ENCODE measurements at regions not wholly inside any gene's neighbourhood (a gene's known extent, or its start where the extent isn't known, plus 50 kb on each side); places are given as distances from the start of the nearest gene placed in this dataset.

DNA sequence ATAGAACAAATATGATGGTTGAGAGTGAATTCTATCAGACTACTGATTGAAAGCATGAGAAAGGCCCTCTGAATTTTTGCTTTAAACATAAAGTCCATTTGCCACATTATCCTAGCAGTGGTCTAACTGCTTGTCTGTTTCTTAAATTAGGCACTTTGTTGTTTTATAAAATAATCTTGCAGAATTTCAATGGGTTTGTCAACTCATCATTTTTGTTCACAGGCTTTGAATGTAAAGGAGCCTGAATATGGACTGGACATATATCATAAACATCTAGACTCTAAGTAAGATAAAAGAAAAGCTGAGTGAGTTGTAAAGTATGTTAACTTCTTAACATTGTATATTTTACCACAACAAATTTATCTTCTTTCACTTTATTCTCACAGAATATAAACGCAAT lies 845.9 kb downstream of the SUCLG1 start:
- H3K9me3 Mint-ChIP-seq = peaks cover 0 to 9% (median 4%) of the 10 kb centered on the region in 8 donors
- no peaks in the 10 kb centered on the region for H3K9me3 ChIP-seq (ENCODE audit: control insufficient read depth in 1 of 2, low read length in 2 of 2)
- no peaks in the 10 kb centered on the region for H3K27me3 Mint-ChIP-seq
- H3K4me3 Mint-ChIP-seq = no peak overlapping the region
- ChIA-PET CTCF (ENCODE audit: partially characterized antibody) (no interaction called here), POLR2A (ENCODE audit: partially characterized antibody) (no interaction called here)
- H3K36me3 Mint-ChIP-seq = no peaks in the 10 kb centered on the region
- H3K27me3 ChIP-seq (ENCODE audit: insufficient read depth, low read length) = no peaks in the 10 kb centered on the region
- intact Hi-C loops (cut with micrococcal nuclease) = no loop called here
- DNase-seq = no peak
- H3K36me3 ChIP-seq (ENCODE audit: insufficient read depth, low read length) = no peaks in the 10 kb centered on the region
- no peaks in the 10 kb centered on the region for H3K4me1 Mint-ChIP-seq
- no peak overlapping the region for H3K27ac Mint-ChIP-seq
- H3K27ac ChIP-seq (ENCODE audit: low read depth, low read length) = no peak overlapping the region
- no peaks in the 10 kb centered on the region for H3K4me1 ChIP-seq (ENCODE audit: insufficient read depth, low read length)
- no peak overlapping the region for H3K4me3 ChIP-seq (ENCODE audit: low read length in 2 of 2)

- Histone ChIP-seq H3K4me1 (ENCODE audit: insufficient read depth, low read length) (no peaks in the 10 kb centered on the region), H3K4me3 (ENCODE audit: low read length in 2 of 2) (no peak overlapping the region), H3K9me3 (ENCODE audit: control insufficient read depth in 1 of 2, low read length in 2 of 2) (no peaks in the 10 kb centered on the region), H3K36me3 (ENCODE audit: insufficient read depth, low read length) (no peaks in the 10 kb centered on the region), H3K27me3 (ENCODE audit: insufficient read depth, low read length) (no peaks in the 10 kb centered on the region), H3K27ac (ENCODE audit: low read depth, low read length) (no peak overlapping the region)
- H3K27me3 Mint-ChIP-seq = no peaks in the 10 kb centered on the region
- H3K4me1 Mint-ChIP-seq = no peaks in the 10 kb centered on the region
- no peaks in the 10 kb centered on the region for H3K36me3 Mint-ChIP-seq
- no peak for DNase-seq
- no peak overlapping the region for H3K4me3 Mint-ChIP-seq
- no peak overlapping the region for H3K27ac Mint-ChIP-seq
- POLR2A ChIA-PET (ENCODE audit: partially characterized antibody) = no interaction called here
- peaks cover 2 to 18% (median 5%) of the 10 kb centered on the region in 8 donors for H3K9me3 Mint-ChIP-seq
- CTCF ChIA-PET (ENCODE audit: partially characterized antibody) = no interaction called here
- intact Hi-C loops (cut with micrococcal nuclease) = no loop called here
These were observed 856.3 kb downstream of the SUCLG1 start for GRCh38 chr2:83602753-83603152.

DNA sequence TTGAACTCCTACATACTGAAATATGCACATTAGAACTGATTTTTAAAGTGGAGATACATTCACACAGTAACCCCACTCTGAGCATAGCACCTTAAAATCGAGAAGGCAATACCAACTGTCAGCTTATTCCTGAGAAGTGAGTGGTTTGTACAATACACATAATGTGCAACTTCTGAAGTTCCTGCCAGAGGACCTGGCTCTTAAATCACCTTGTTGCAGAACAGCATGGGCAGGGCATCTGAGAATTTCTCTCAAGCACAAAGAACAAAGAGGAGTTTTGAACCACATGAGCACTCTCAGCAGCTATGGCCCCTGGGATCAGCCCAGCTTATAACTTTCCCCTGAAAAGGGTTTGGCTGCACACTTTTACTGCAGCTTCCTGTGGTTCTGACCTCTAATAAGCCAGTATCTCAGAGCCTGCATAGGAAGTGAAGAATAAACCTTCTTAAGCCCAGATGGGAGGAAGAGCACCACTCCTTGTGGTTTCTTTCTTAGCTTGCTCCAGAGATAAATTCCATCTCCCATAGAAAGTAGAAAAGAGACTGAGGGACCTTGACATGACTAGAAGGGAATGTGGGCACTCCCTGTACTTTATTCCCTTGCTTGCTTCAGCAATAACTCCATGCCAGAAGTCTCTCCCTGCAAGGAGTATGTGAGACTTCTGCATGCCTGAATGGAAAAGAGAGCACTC lies 862.3 kb downstream of the SUCLG1 start:
- Histone ChIP-seq H3K36me3 (ENCODE audit: insufficient read depth, low read length) (no peaks in the 10 kb centered on the region), H3K27me3 (ENCODE audit: insufficient read depth, low read length) (no peaks in the 10 kb centered on the region), H3K27ac (ENCODE audit: low read depth, low read length) (no peak overlapping the region), H3K4me1 (ENCODE audit: insufficient read depth, low read length) (no peaks in the 10 kb centered on the region), H3K9me3 (ENCODE audit: control insufficient read depth in 1 of 2, low read length in 2 of 2) (no peaks in the 10 kb centered on the region), H3K4me3 (ENCODE audit: low read length in 2 of 2) (no peak overlapping the region)
- Mint-ChIP-seq H3K27me3 (no peaks in the 10 kb centered on the region), H3K4me3 (no peak overlapping the region), H3K9me3 (peaks cover 2 to 8% (median 4%) of the 10 kb centered on the region in 8 donors), H3K4me1 (no peaks in the 10 kb centered on the region), H3K36me3 (no peaks in the 10 kb centered on the region), H3K27ac (no peak overlapping the region)
- intact Hi-C loops (cut with micrococcal nuclease) = no loop called here
- DNase-seq = no peak
- ChIA-PET CTCF (ENCODE audit: partially characterized antibody) (no interaction called here), POLR2A (ENCODE audit: partially characterized antibody) (no interaction called here)

- H3K9me3 Mint-ChIP-seq = peaks cover 2 to 9% (median 4%) of the 10 kb centered on the region in 8 donors
- H3K27ac Mint-ChIP-seq = no peak overlapping the region
- no peak overlapping the region for H3K27ac ChIP-seq (ENCODE audit: low read depth, low read length)
- CTCF ChIA-PET (ENCODE audit: partially characterized antibody) = no interaction called here
- H3K36me3 ChIP-seq (ENCODE audit: insufficient read depth, low read length) = no peaks in the 10 kb centered on the region
- no peaks in the 10 kb centered on the region for H3K4me1 ChIP-seq (ENCODE audit: insufficient read depth, low read length)
- H3K4me3 Mint-ChIP-seq = no peak overlapping the region
- H3K27me3 ChIP-seq (ENCODE audit: insufficient read depth, low read length) = no peaks in the 10 kb centered on the region
- H3K4me1 Mint-ChIP-seq = no peaks in the 10 kb centered on the region
- no peak for DNase-seq
- intact Hi-C loops (cut with micrococcal nuclease) = no loop called here
- H3K4me3 ChIP-seq (ENCODE audit: low read length in 2 of 2) = no peak overlapping the region
- POLR2A ChIA-PET (ENCODE audit: partially characterized antibody) = no interaction called here
- H3K27me3 Mint-ChIP-seq = no peaks in the 10 kb centered on the region
- no peaks in the 10 kb centered on the region for H3K9me3 ChIP-seq (ENCODE audit: control insufficient read depth in 1 of 2, low read length in 2 of 2)
- H3K36me3 Mint-ChIP-seq = no peaks in the 10 kb centered on the region
These were observed 863.2 kb downstream of the SUCLG1 start for GRCh38 chr2:83595926-83596325.

GRCh38 chr2:83595121-83595690 lies 863.9 kb downstream of the SUCLG1 start:
- no peak for DNase-seq
- no peaks in the 10 kb centered on the region for H3K4me1 Mint-ChIP-seq
- POLR2A ChIA-PET (ENCODE audit: partially characterized antibody) = no interaction called here
- CTCF ChIA-PET (ENCODE audit: partially characterized antibody) = no interaction called here
- no peak overlapping the region for H3K27ac Mint-ChIP-seq
- H3K4me1 ChIP-seq (ENCODE audit: insufficient read depth, low read length) = no peaks in the 10 kb centered on the region
- no peaks in the 10 kb centered on the region for H3K27me3 ChIP-seq (ENCODE audit: insufficient read depth, low read length)
- H3K27me3 Mint-ChIP-seq = no peaks in the 10 kb centered on the region
- H3K36me3 ChIP-seq (ENCODE audit: insufficient read depth, low read length) = no peaks in the 10 kb centered on the region
- peaks cover 2 to 9% (median 4%) of the 10 kb centered on the region in 8 donors for H3K9me3 Mint-ChIP-seq
- no peaks in the 10 kb centered on the region for H3K36me3 Mint-ChIP-seq
- H3K4me3 Mint-ChIP-seq = no peak overlapping the region
- no peaks in the 10 kb centered on the region for H3K9me3 ChIP-seq (ENCODE audit: control insufficient read depth in 1 of 2, low read length in 2 of 2)
- no peak overlapping the region for H3K27ac ChIP-seq (ENCODE audit: low read depth, low read length)
- no peak overlapping the region for H3K4me3 ChIP-seq (ENCODE audit: low read length in 2 of 2)
- intact Hi-C loops (cut with micrococcal nuclease) = no loop called here

DNA sequence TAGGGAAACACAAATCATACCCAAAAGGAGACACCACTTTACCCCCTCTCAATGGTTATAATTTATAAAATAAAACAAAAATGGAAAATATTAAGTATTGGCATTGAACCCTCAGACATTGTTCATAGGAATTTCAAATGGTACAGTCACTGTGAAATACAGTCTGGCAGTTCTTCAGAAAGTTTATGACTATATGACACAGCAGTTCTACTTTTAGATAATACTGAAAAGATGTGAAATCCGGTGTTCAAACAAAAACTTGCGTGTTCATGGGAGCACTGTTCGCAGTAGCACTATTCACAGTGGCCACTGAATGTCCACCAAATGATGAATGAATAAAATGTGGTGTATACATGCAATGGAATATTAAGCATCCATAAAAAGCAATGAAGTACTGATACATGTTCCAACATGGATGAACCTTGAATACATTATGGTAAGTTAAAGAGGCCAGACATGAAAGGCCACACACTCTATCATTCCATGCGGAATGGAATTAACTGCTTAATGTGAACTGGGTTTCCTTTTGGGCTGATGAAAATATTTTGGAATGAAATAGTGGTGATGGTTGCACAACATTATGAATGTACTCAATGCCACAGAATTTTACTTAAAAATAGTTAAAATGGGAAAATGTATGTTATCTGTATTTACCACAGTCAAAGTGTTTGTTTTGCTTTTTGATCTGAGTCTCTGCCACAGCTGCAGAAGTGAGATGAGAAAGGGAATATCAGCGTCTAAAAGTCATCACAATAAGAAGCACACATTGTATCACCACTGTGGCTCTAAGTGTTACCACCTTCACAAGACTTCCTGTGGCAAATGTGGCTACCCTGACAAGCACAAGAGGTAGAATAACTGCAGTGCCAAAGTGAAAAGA lies 864.6 kb downstream of the SUCLG1 start:
- ChIA-PET CTCF (ENCODE audit: partially characterized antibody) (no interaction called here), POLR2A (ENCODE audit: partially characterized antibody) (no interaction called here)
- intact Hi-C loops (cut with micrococcal nuclease) = no loop called here

GRCh38 chr2:83587309-83587708 lies 871.8 kb downstream of the SUCLG1 start:
- no peaks in the 10 kb centered on the region for H3K36me3 Mint-ChIP-seq
- H3K4me3 Mint-ChIP-seq = no peak overlapping the region
- H3K4me3 ChIP-seq (ENCODE audit: low read length in 2 of 2) = no peak overlapping the region
- peaks cover 0 to 10% (median 3%) of the 10 kb centered on the region in 8 donors for H3K9me3 Mint-ChIP-seq
- no peaks in the 10 kb centered on the region for H3K36me3 ChIP-seq (ENCODE audit: insufficient read depth, low read length)
- ChIA-PET POLR2A (ENCODE audit: partially characterized antibody) (no interaction called here), CTCF (ENCODE audit: partially characterized antibody) (no interaction called here)
- DNase-seq = no peak
- no peaks in the 10 kb centered on the region for H3K4me1 ChIP-seq (ENCODE audit: insufficient read depth, low read length)
- no peaks in the 10 kb centered on the region for H3K27me3 ChIP-seq (ENCODE audit: insufficient read depth, low read length)
- no peaks in the 10 kb centered on the region for H3K9me3 ChIP-seq (ENCODE audit: control insufficient read depth in 1 of 2, low read length in 2 of 2)
- H3K27ac ChIP-seq (ENCODE audit: low read depth, low read length) = no peak overlapping the region
- no peaks in the 10 kb centered on the region for H3K4me1 Mint-ChIP-seq
- intact Hi-C loops (cut with micrococcal nuclease) = no loop called here
- H3K27ac Mint-ChIP-seq = no peak overlapping the region
- H3K27me3 Mint-ChIP-seq = no peaks in the 10 kb centered on the region

More for the DNA sequence above, 864.6 kb downstream of the SUCLG1 start:
- H3K4me3 Mint-ChIP-seq = no peak overlapping the region
- Histone ChIP-seq H3K4me3 (ENCODE audit: low read length in 2 of 2) (no peak overlapping the region), H3K27me3 (ENCODE audit: insufficient read depth, low read length) (no peaks in the 10 kb centered on the region), H3K36me3 (ENCODE audit: insufficient read depth, low read length) (no peaks in the 10 kb centered on the region), H3K4me1 (ENCODE audit: insufficient read depth, low read length) (no peaks in the 10 kb centered on the region), H3K9me3 (ENCODE audit: control insufficient read depth in 1 of 2, low read length in 2 of 2) (no peaks in the 10 kb centered on the region), H3K27ac (ENCODE audit: low read depth, low read length) (no peak overlapping the region)
- no peaks in the 10 kb centered on the region for H3K27me3 Mint-ChIP-seq
- no peaks in the 10 kb centered on the region for H3K4me1 Mint-ChIP-seq
- no peak overlapping the region for H3K27ac Mint-ChIP-seq
- no peak for DNase-seq
- H3K36me3 Mint-ChIP-seq = no peaks in the 10 kb centered on the region
- peaks cover 0 to 9% (median 3%) of the 10 kb centered on the region in 8 donors for H3K9me3 Mint-ChIP-seq

All from CD4-positive, alpha-beta memory T cell (primary cell).